GM12878 (cell line): ENCODE measurements at regions not wholly inside any gene's neighbourhood (a gene's known extent, or its start where the extent isn't known, plus 50 kb on each side); places are given as distances from the start of the nearest gene placed in this dataset.

Source experiments
- ATAC-seq: fragments of 200-7000 bp; cut with Tn5 transposase; 3 replicates; pipeline ENCODE4 v1.9.1; 2020; ENCODE audit warnings: mild to moderate bottlenecking, moderate library complexity
- BruUV-seq: library from RNA; stranded (reverse); fragments of 400-500 nt; replicated peaks from 2 replicates; lab custom pipeline; 2021; lab: Mats Ljungman, UMichigan
- CTCF ChIA-PET: fragments of 300-600 bp; sonication (Branson Sonifier 250); formaldehyde crosslinking; extraction: SDS; loops from one replicate; lab custom pipeline; 2021; ENCODE audit warnings: inconsistent platforms; lab: Yijun Ruan, JAX
- POLR2A ChIA-PET: fragments of 350-600 bp; formaldehyde crosslinking; extraction: SDS; loops from one replicate; lab custom pipeline; 2021; ENCODE audit warnings: inconsistent platforms; lab: Charles Lee
- RAD21 ChIA-PET: fragments of 300-600 bp; sonication (Branson Sonifier 250); formaldehyde crosslinking; loops from one replicate; lab custom pipeline; 2023; ENCODE audit warnings: antibody characterized with exemption; ENCODE audit not compliant: unreplicated experiment; lab: Charles Lee
- SMC1A ChIA-PET: fragments of 300-600 bp; sonication (Branson Sonifier 250); formaldehyde crosslinking; loops from one replicate; lab custom pipeline; 2023; ENCODE audit not compliant: unreplicated experiment, uncharacterized antibody; lab: Charles Lee
- DNase-seq: peaks from one replicate; pipeline ENCODE4 v3.0.0-alpha.2; 2011; ENCODE audit warnings: low read depth, low spot score
- FAIRE-seq: peaks from 3 replicates; lab custom pipeline; 2011; peaks lifted over from hg19 to GRCh38; lab: Jason Lieb, UNC
- H2AFZ ChIP-seq: 2 replicates; pipeline ENCODE4 v1.6.0; 2011; ENCODE audit warnings: low read depth, low read length, control low read depth; ENCODE audit not compliant: control insufficient read depth
- H3K27ac ChIP-seq: 2 replicates; pipeline ENCODE4 v1.5.1; 2011; ENCODE audit warnings: control low read depth; ENCODE audit not compliant: control insufficient read depth, insufficient read depth
- H3K27me3 ChIP-seq, 2 experiments: replicated peaks in 1 of 2; 2 replicates each; pipeline versions ENCODE4 v1.6.0 to v1.6.1; 2011; ENCODE audit warnings: low read length in 1 of 2; ENCODE audit not compliant: control insufficient read depth in 2 of 2, insufficient read depth in 2 of 2
- H3K36me3 ChIP-seq, 2 experiments: 2 replicates each; pipeline ENCODE4 v1.5.1; 2011; ENCODE audit warnings: low read length in 1 of 2; ENCODE audit not compliant: control insufficient read depth in 2 of 2, insufficient read depth in 2 of 2
- H3K4me1 ChIP-seq: 2 replicates; pipeline ENCODE4 v1.6.1; 2011; ENCODE audit warnings: mild to moderate bottlenecking, low read length, moderate library complexity, mixed read lengths; ENCODE audit not compliant: control insufficient read depth, insufficient read depth
- H3K4me2 ChIP-seq: 2 replicates; pipeline ENCODE4 v1.6.0; 2011; ENCODE audit warnings: control low read depth; ENCODE audit not compliant: control insufficient read depth, insufficient read depth
- H3K4me3 ChIP-seq: fragments of 200-600 bp; sonication (generic); 2 replicates; pipeline ENCODE4 v1.5.1; 2016
- H3K79me2 ChIP-seq: 2 replicates; pipeline ENCODE4 v1.6.0; 2011; ENCODE audit warnings: low read length; ENCODE audit not compliant: control insufficient read depth, insufficient read depth
- H3K9ac ChIP-seq: 2 replicates; pipeline ENCODE4 v1.8.0; 2011; ENCODE audit warnings: low read length, control low read depth, mixed read lengths; ENCODE audit not compliant: control insufficient read depth, insufficient read depth
- H3K9me3 ChIP-seq: replicated peaks from 3 replicates; pipeline ENCODE4 v1.5.1; 2011; ENCODE audit warnings: mild to moderate bottlenecking, low read length; ENCODE audit not compliant: control insufficient read depth, insufficient read depth
- H4K20me1 ChIP-seq: 2 replicates; pipeline ENCODE4 v1.6.0; 2011; ENCODE audit not compliant: control insufficient read depth, insufficient read depth
- BACH1 ChIP-seq: fragments of 450-650 bp; IDR thresholded peaks from 2 replicates; pipeline ENCODE4 v1.6.1; 2017; ENCODE audit warnings: mild to moderate bottlenecking, borderline replicate concordance
- CBFB ChIP-seq: IDR thresholded peaks from 2 replicates; pipeline ENCODE4 v1.6.1; 2016; ENCODE audit warnings: antibody characterized with exemption, low read depth
- ETV6 ChIP-seq, 2 experiments: fragments of 450-650 bp in 1 of 2; IDR thresholded peaks in 1 of 2; conservative IDR thresholded peaks in 1 of 2; 2 replicates each; pipeline ENCODE4 v1.6.1; 2014; ENCODE audit warnings: antibody characterized with exemption in 1 of 2, borderline replicate concordance in 1 of 2, low read depth in 1 of 2, mild to moderate bottlenecking in 1 of 2, moderate library complexity in 1 of 2
- GATAD2B ChIP-seq: fragments of 450-650 bp; conservative IDR thresholded peaks from 2 replicates; pipeline ENCODE4 v1.6.1; 2017; ENCODE audit warnings: low read depth, mild to moderate bottlenecking, moderate library complexity
- JUNB ChIP-seq: IDR thresholded peaks from 2 replicates; pipeline ENCODE4 v1.6.1; 2016; ENCODE audit warnings: antibody characterized with exemption, mild to moderate bottlenecking
- NBN ChIP-seq: fragments of 450-650 bp; IDR thresholded peaks from 2 replicates; pipeline ENCODE4 v1.6.1; 2016
- RAD21 ChIP-seq: IDR thresholded peaks from 2 replicates; pipeline ENCODE4 v1.6.1; 2011; ENCODE audit warnings: mild to moderate bottlenecking, low read depth, low read length, moderate library complexity; ENCODE audit not compliant: insufficient read depth
- RELA ChIP-seq: fragments of 450-650 bp; IDR thresholded peaks from 2 replicates; pipeline ENCODE4 v1.8.0; 2014; ENCODE audit warnings: borderline replicate concordance; ENCODE audit not compliant: partially characterized antibody
- SMAD1 ChIP-seq: fragments of 450-650 bp; IDR thresholded peaks from 2 replicates; pipeline ENCODE4 v1.6.1; 2018; ENCODE audit warnings: mild to moderate bottlenecking, low read depth; ENCODE audit not compliant: partially characterized antibody
- SREBF2 ChIP-seq: IDR thresholded peaks from 2 replicates; pipeline ENCODE4 v1.6.1; 2012; ENCODE audit warnings: mild to moderate bottlenecking, low read length
- WGBS: methylation state at CpG from one replicate; pipeline ENCODE4 v1.1.6; 2016; ENCODE audit warnings: low lambda C conversion rate; ENCODE audit not compliant: insufficient replicate concordance, insufficient coverage; ENCODE audit errors: missing lambda C conversion rate; 5-methylcytosine and 5-hydroxymethylcytosine counted together
- in situ Hi-C: fragments of 300-500 bp; cut with MboI; formaldehyde crosslinking; loops from 9 replicates; pipeline ENCODE4 v1.14.3; 2018; ENCODE audit warnings: mixed read lengths
- intact Hi-C: fragments of 100-400 bp; cut with micrococcal nuclease; formaldehyde crosslinking; loops from one replicate; pipeline ENCODE4 v1.14.2; 2022; ENCODE audit not compliant: unreplicated experiment
- TF ChIP-seq, protein P1 (sequence below): fragments of 450-650 bp; IDR thresholded peaks from 2 replicates; pipeline ENCODE4 v1.6.1; 2017; ENCODE audit warnings: mild to moderate bottlenecking, moderate library complexity
- TF ChIP-seq, protein P2 (sequence below): IDR thresholded peaks from 2 replicates; pipeline ENCODE4 v1.6.1; 2012; ENCODE audit warnings: low read depth, low read length, improper control_type of control experiment
- TF ChIP-seq, protein P3 (sequence below): fragments of 450-650 bp; IDR thresholded peaks from 2 replicates; pipeline ENCODE4 v1.6.1; 2017; ENCODE audit warnings: mild to moderate bottlenecking
- TF ChIP-seq, protein P4 (sequence below): IDR thresholded peaks from 2 replicates; pipeline ENCODE4 v1.6.1; 2012; ENCODE audit warnings: mild to moderate bottlenecking, low read depth, low read length

DNA sequence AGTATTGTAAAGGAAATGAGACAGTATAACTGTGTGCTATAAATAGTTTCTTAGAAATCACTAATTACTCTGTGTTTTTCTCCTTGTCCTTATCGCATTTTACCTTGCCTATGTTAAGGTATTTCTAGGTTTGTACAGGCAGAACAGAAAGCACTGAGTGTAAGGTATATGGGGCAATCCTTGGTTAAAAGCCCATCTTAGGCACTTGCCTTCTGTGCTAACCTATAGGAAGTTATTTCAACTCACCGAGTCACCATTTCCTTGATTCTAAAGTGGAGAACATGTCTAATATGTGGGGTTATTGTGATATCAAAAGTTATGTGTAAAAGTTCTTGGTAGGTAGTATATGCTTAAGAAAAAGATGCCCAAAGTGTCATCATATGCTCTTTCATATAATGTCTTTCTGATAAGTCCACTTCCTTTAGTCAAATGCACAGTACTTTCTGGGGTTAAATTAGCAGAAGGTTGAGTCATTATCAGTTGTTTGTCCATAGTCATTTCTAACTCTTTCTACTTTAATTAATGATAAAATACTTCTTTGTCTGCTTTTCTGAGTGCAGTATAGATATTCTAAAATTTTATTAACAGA lies 276.4 kb downstream of the UTRN start:
- ChIA-PET CTCF (interaction anchor here (1.2 kb wide), 1 partner anchor 15 kb away, joined by 4 read pairs; no protein-coding TSS in a partner anchor), SMC1A (no interaction called here), POLR2A (no interaction called here), RAD21 (no interaction called here)
- H3K79me2 ChIP-seq = no peaks in the 10 kb centered on the region
- H3K9me3 ChIP-seq = no peaks in the 10 kb centered on the region
- no peak for DNase-seq
- no peak for ATAC-seq
- no peak overlapping the region for H3K4me3 ChIP-seq
- no TSS peak for BruUV-seq
- intact Hi-C loops (no loop called here), in situ Hi-C loops (no loop called here)
- no peaks in the 10 kb centered on the region for H3K27me3 ChIP-seq
- 98% methylated on average over 2 of the region's 2 CpGs for WGBS
- no peak overlapping the region for H3K27ac ChIP-seq
- no peak for TF ChIP-seq RAD21
- no peak for TF ChIP-seq SREBF2
- TF ChIP-seq RELA = no peak
- TF ChIP-seq, protein P1, sequence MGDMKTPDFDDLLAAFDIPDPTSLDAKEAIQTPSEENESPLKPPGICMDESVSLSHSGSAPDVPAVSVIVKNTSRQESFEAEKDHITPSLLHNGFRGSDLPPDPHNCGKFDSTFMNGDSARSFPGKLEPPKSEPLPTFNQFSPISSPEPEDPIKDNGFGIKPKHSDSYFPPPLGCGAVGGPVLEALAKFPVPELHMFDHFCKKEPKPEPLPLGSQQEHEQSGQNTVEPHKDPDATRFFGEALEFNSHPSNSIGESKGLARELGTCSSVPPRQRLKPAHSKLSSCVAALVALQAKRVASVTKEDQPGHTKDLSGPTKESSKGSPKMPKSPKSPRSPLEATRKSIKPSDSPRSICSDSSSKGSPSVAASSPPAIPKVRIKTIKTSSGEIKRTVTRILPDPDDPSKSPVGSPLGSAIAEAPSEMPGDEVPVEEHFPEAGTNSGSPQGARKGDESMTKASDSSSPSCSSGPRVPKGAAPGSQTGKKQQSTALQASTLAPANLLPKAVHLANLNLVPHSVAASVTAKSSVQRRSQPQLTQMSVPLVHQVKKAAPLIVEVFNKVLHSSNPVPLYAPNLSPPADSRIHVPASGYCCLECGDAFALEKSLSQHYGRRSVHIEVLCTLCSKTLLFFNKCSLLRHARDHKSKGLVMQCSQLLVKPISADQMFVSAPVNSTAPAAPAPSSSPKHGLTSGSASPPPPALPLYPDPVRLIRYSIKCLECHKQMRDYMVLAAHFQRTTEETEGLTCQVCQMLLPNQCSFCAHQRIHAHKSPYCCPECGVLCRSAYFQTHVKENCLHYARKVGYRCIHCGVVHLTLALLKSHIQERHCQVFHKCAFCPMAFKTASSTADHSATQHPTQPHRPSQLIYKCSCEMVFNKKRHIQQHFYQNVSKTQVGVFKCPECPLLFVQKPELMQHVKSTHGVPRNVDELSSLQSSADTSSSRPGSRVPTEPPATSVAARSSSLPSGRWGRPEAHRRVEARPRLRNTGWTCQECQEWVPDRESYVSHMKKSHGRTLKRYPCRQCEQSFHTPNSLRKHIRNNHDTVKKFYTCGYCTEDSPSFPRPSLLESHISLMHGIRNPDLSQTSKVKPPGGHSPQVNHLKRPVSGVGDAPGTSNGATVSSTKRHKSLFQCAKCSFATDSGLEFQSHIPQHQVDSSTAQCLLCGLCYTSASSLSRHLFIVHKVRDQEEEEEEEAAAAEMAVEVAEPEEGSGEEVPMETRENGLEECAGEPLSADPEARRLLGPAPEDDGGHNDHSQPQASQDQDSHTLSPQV = no peak
- TF ChIP-seq JUNB = no peak
- TF ChIP-seq SMAD1 = no peak
- no peak for TF ChIP-seq NBN
- TF ChIP-seq CBFB = no peak
- TF ChIP-seq, protein P2, sequence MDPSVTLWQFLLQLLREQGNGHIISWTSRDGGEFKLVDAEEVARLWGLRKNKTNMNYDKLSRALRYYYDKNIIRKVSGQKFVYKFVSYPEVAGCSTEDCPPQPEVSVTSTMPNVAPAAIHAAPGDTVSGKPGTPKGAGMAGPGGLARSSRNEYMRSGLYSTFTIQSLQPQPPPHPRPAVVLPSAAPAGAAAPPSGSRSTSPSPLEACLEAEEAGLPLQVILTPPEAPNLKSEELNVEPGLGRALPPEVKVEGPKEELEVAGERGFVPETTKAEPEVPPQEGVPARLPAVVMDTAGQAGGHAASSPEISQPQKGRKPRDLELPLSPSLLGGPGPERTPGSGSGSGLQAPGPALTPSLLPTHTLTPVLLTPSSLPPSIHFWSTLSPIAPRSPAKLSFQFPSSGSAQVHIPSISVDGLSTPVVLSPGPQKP = no peak
- TF ChIP-seq ETV6 (conservative IDR thresholded peaks at IDR 0.05 in 1 of 2, IDR thresholded peaks at IDR 0.05 in 1 of 2; ENCODE audit: borderline replicate concordance in 1 of 2, low read depth in 1 of 2) = no peak
- TF ChIP-seq, protein P3, sequence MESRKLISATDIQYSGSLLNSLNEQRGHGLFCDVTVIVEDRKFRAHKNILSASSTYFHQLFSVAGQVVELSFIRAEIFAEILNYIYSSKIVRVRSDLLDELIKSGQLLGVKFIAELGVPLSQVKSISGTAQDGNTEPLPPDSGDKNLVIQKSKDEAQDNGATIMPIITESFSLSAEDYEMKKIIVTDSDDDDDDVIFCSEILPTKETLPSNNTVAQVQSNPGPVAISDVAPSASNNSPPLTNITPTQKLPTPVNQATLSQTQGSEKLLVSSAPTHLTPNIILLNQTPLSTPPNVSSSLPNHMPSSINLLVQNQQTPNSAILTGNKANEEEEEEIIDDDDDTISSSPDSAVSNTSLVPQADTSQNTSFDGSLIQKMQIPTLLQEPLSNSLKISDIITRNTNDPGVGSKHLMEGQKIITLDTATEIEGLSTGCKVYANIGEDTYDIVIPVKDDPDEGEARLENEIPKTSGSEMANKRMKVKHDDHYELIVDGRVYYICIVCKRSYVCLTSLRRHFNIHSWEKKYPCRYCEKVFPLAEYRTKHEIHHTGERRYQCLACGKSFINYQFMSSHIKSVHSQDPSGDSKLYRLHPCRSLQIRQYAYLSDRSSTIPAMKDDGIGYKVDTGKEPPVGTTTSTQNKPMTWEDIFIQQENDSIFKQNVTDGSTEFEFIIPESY = no peak
- TF ChIP-seq GATAD2B = no peak
- no peak for TF ChIP-seq BACH1
- TF ChIP-seq, protein P4, sequence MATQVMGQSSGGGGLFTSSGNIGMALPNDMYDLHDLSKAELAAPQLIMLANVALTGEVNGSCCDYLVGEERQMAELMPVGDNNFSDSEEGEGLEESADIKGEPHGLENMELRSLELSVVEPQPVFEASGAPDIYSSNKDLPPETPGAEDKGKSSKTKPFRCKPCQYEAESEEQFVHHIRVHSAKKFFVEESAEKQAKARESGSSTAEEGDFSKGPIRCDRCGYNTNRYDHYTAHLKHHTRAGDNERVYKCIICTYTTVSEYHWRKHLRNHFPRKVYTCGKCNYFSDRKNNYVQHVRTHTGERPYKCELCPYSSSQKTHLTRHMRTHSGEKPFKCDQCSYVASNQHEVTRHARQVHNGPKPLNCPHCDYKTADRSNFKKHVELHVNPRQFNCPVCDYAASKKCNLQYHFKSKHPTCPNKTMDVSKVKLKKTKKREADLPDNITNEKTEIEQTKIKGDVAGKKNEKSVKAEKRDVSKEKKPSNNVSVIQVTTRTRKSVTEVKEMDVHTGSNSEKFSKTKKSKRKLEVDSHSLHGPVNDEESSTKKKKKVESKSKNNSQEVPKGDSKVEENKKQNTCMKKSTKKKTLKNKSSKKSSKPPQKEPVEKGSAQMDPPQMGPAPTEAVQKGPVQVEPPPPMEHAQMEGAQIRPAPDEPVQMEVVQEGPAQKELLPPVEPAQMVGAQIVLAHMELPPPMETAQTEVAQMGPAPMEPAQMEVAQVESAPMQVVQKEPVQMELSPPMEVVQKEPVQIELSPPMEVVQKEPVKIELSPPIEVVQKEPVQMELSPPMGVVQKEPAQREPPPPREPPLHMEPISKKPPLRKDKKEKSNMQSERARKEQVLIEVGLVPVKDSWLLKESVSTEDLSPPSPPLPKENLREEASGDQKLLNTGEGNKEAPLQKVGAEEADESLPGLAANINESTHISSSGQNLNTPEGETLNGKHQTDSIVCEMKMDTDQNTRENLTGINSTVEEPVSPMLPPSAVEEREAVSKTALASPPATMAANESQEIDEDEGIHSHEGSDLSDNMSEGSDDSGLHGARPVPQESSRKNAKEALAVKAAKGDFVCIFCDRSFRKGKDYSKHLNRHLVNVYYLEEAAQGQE = no peak
- H3K36me3 ChIP-seq = peaks cover 0 to 3% of the 10 kb centered on the region in 2 experiments; a peak in 1 of 4 replicates
- peak; percentile 66 for FAIRE-seq
- H3K9ac ChIP-seq = no peak overlapping the region
- H3K4me2 ChIP-seq = no peak overlapping the region
- H3K4me1 ChIP-seq = no peaks in the 10 kb centered on the region
- H2AFZ ChIP-seq = no peak overlapping the region
- no peaks in the 10 kb centered on the region for H4K20me1 ChIP-seq
